DLD1 (cell line): ENCODE measurements at regions not wholly inside any gene's neighbourhood (a gene's known extent, or its start where the extent isn't known, plus 50 kb on each side); places are given as distances from the start of the nearest gene placed in this dataset.

ENCODE experiments used
- in situ Hi-C: cut with HindIII; loops from 2 replicates; pipeline ENCODE4 v1.10.0; 2017; ENCODE audit warnings: low sequenced_read_pairs

GRCh38 chr18:8942909-8943545, 159.5 kb upstream of the NDUFV2 start:
- in situ Hi-C loops = no loop called here

DNA sequence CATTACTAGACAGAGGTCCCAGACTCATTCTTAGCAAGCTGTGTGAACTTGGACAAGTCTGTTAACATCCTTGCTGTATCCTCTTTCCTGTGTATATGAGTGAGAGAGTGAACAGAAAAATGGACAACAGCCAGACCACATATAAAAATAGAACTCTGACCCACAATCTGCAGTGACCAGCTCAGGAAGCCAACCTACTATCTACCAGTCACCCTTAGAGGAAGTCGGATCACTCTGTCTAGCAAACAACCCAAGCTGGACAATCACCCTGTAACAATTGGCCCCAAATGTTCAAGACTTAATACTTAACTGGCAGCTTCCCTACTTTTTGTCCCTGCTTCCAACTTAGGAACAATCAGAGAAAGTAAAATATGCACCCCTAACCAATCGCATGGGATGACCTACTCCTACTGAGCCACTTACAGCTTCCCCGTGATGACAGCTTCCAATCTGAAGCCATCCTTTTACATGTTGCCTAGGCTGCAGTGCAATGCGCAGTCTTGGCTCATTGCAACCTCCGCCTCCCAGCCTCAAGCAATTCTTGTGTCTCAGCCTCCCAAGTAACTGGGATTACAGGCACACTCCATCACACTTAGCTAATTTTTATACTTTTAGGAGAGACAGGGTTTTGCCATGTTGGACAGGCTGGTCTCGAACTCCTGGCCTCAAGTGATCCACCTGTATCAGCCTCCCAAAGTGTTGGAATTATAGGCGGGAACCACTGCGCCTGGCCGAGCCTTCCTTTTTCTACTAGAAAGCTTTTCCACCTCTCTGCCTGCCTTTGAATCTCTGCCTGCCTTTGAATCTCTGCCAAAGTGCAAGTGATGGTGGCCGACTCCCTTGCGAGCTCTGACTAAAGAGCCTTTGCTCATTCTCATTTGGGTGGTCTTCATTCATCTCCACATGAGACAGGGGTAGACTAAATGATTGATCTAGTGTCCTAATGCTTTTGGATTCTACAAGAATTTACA, 158.3 kb upstream of the NDUFV2 start:
- in situ Hi-C loops = no loop called here

GRCh38 chr18:8944871-8945245, 157.6 kb upstream of the NDUFV2 start:
- in situ Hi-C loops = no loop called here

DNA sequence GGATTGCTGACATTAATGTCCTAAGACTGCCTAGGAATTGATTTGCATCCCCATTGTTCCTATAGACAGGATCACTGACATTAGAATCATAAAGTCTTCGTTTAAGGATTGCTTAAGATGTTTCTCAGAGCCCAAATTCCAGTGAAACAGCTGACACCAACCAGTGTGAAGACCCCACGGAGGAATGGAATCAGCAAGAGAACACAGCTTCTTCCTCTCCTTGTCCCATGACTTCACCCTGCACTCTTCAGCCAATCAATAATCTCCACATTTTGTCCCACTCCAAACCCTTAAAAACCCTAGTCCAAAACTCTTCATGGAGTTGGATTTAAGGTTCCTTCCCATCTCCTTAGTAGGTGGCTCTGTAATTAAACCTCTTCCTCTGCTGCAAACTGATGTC, 157.0 kb upstream of the NDUFV2 start:
- in situ Hi-C loops = no loop called here

GRCh38 chr18:8946066-8946838, 156.2 kb upstream of the NDUFV2 start:
- in situ Hi-C loops = no loop called here

DNA sequence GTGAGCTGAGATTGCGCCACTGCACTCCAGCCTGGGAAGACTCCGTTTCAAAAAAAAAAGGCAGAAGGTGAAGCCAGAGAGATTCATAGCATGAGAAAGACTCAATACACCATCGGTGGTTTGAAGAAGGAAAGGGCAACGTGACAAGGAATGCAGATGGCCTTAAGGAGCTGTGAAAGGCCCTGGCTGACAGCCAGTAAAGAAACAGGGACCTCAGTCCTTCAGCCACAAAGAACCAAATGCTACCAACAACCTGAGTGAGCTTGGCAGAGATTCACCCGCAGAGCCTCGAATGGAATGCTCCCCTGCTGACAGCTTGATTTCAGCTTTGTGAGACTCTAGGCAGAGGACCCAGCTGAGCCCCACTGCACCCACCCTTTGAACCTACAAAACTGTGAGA, 154.9 kb upstream of the NDUFV2 start:
- in situ Hi-C loops = no loop called here

- in situ Hi-C loops = no loop called here
Measured at GRCh38 chr18:8948011-8948410, 154.5 kb upstream of the NDUFV2 start.

GRCh38 chr18:8948471-8949149, 153.9 kb upstream of the NDUFV2 start:
- in situ Hi-C loops = no loop called here

GRCh38 chr18:8949206-8949605, 153.3 kb upstream of the NDUFV2 start:
- in situ Hi-C loops = no loop called here

DNA sequence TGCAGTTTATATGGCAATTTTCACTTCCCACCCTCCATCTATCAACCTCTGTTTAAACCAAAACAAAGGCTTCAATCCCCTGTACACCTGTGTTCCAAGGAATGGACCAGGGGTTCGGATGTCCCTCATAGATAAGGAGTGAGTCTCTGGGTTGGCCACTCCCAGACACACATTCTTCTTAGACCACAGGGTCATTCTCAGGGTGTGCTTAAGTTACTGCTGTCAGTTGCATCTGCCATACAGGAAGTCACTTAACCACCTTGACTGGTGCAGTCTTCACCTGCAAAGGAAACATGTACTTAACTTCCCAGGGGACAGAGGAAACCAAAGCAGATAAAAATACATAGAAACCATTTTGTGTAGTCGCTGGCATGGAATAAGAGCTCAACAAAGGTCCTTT, 151.0 kb upstream of the NDUFV2 start:
- in situ Hi-C loops = no loop called here

DNA sequence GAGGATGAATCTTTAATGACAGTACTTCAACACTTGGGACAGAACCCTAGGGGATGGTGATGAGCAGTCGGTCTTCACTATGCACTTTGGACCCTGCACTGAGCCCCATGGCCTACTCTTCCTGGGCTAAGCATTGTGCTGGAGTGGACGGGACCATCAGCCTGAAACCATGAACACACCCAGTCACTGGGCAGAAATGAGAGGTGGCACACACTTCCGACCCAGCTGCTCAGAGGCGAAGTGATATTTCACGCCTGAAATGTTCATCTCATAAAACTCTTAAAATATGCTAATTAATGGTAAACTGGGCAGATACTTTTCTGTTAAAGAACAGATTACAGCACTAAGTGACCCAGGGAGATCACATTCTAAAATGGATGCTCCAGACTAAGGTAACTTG, 150.3 kb upstream of the NDUFV2 start:
- in situ Hi-C loops = no loop called here

DNA sequence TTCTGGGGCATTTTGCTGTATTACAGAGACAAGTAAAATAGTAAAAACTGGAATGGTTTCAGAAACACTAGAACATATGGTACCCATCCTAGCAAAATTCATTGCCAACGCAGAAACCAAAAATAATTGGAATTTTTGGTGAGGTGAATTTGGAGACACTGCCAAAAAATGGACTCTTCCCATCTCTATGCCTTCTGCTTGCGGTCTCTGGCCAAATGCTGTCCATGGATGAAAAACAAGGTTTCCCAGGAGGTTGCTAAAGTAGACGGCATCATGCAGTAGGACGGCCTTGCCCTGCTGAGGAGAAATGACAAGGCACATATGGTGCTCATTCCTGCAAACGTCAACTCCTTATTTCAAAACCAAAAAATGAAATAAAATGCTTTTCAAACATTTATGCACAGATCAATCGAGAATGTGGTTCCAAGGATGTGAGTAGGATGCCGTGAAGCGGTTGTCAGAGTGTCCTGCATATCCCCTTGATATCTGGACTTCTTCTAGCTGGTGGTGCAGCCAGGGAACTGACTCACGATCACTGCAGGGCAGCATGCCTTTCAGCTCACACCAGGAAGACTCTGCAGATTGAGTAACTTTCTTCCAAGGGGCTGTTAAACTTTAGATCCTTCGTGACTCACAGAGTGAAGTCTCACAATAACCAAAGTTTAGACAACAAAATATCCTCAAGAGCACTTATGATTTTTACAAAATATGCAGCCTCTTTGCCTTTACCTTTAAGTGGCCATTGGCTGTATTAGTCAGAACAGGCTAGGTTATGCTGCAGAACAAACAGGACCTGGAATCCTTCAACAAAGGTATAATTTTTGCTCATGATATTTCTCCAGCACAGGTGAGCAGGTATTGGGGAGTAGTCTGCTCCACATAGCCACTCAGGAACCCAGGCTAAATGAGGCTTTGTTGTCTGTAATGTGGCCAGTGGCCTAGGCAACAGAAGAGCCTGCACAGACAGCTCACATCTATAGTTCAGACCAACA, 149.4 kb upstream of the NDUFV2 start:
- in situ Hi-C loops = no loop called here

GRCh38 chr18:8957731-8958130, 144.8 kb upstream of the NDUFV2 start:
- in situ Hi-C loops = no loop called here

DNA sequence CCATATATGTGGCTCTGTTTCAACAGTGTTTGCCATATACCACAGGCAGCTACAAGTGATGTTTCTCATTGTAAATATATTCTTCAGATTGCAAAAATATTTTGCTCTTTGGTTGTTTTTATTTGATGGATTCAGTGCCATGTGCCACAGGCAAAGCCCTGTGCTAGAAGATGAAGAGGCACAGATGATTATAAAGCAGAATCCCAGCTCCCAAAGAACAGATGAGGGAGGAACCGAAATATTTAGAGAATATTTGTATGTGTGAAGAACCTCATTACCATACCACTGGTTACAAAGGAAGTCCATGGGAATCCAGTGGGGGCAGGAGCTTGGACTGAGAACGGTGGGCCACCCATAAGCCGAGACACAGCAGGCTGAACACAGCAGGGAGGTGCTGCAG, 143.8 kb upstream of the NDUFV2 start:
- in situ Hi-C loops = no loop called here

DNA sequence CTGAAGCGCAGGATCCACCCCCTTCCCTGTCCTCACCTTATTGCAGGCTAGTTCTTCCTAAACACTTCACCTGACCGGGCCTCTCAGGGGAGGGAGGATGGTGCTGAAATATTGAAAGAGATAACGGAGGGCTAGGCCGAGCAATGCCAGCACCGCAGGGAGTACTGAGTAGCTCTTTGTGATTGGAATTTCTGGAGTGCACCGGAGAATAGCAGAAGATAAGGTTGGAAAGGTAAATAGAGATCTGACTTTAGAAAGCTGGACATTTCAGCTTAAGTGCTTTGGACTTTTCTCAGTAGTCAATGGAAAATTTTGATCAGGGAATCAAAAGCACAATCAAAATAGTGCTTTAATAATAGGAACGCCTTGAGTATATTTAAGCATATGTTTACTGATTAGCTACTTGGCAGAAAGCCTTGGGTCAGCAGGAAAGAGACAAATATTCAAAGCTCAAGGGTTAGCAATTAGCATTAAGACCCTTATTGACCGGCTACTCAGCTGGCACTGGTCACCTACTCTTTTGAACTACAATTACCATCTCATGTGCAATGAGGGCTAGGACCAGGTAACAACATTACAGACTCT, 142.9 kb upstream of the NDUFV2 start:
- in situ Hi-C loops = no loop called here

GRCh38 chr18:8960740-8961657, 141.5 kb upstream of the NDUFV2 start:
- in situ Hi-C loops = no loop called here

DNA sequence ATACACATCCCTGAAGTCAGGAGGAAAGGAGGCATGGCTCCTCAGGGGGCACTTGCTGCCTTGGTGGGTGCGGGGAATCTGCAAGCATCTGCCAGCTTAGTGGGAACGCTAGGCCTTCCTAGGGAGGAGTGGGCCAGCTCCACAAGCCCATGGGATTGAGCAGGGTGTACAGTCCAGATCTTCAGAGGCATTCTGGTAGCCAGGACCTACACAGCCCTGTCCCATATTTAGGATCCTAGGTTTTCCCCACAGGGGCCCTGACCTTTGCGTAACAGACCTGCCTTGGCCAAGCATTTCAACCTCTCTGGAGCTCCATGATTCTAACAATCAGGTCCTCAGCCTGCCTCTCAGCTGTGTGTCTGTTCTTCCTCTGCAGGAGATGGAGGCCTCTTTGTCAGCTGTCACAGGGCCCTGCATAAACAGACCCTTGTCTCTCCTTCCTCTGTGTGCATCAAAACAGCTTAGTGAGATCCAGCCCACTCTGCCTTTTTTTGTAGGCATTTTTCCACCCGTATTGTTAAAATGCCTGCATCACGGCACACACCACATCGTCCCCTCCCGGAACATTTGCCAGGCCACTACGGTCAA, 140.2 kb upstream of the NDUFV2 start:
- in situ Hi-C loops = no loop called here
